BE2C (cell line): ENCODE measurements at regions not wholly inside any gene's neighbourhood (a gene's known extent, or its start where the extent isn't known, plus 50 kb on each side); places are given as distances from the start of the nearest gene placed in this dataset.

ENCODE experiments used
- DNase-seq: peaks from one replicate; pipeline ENCODE4 v3.0.0-alpha.2; 2020
- H3K27me3 ChIP-seq: fragments of 250-450 bp; sonication (Bioruptor Pico); 2 replicates; pipeline ENCODE4 v1.5.1; 2020; ENCODE audit warnings: mild to moderate bottlenecking
- H3K36me3 ChIP-seq: fragments of 250-450 bp; sonication (Bioruptor Pico); 2 replicates; pipeline ENCODE4 v1.5.1; 2020; ENCODE audit warnings: mild to moderate bottlenecking
- H3K4me1 ChIP-seq: fragments of 250-450 bp; sonication (Bioruptor Pico); 2 replicates; pipeline ENCODE4 v1.5.1; 2020
- H3K4me3 ChIP-seq: 2 replicates; pipeline ENCODE4 v1.5.1; 2011; ENCODE audit warnings: low read depth, low read length
- H3K9me3 ChIP-seq: fragments of 250-450 bp; sonication (Bioruptor Pico); 2 replicates; pipeline ENCODE4 v1.5.1; 2020
- CTCF ChIP-seq: IDR thresholded peaks from 2 replicates; pipeline ENCODE4 v1.5.1; 2012; ENCODE audit warnings: mild to moderate bottlenecking, low read depth, low read length

- no peaks in the 10 kb centered on the region for H3K36me3 ChIP-seq
- no peak for TF ChIP-seq CTCF
- no peaks in the 10 kb centered on the region for H3K4me1 ChIP-seq
- H3K9me3 ChIP-seq, result no peaks in the 10 kb centered on the region
- no peak for DNase-seq
- H3K4me3 ChIP-seq, result no peak overlapping the region
- no peaks in the 10 kb centered on the region for H3K27me3 ChIP-seq
Observed at GRCh38 chr2:122233372-122233771, 477.9 kb downstream of the TSN start.

- no peak for DNase-seq
- no peaks in the 10 kb centered on the region for H3K9me3 ChIP-seq
- no peaks in the 10 kb centered on the region for H3K4me1 ChIP-seq
- no peaks in the 10 kb centered on the region for H3K36me3 ChIP-seq
- no peak overlapping the region for H3K4me3 ChIP-seq
- no peak for TF ChIP-seq CTCF
- no peaks in the 10 kb centered on the region for H3K27me3 ChIP-seq
Observed at GRCh38 chr2:122236152-122236874, 480.9 kb downstream of the TSN start.

- DNase-seq, result no peak
- Histone ChIP-seq H3K9me3 (no peaks in the 10 kb centered on the region), H3K36me3 (no peaks in the 10 kb centered on the region), H3K27me3 (no peaks in the 10 kb centered on the region), H3K4me3 (no peak overlapping the region), H3K4me1 (no peaks in the 10 kb centered on the region)
- no peak for TF ChIP-seq CTCF
Observed at GRCh38 chr2:122236925-122237324, 481.5 kb downstream of the TSN start.

- Histone ChIP-seq H3K4me3 (no peak overlapping the region), H3K9me3 (no peaks in the 10 kb centered on the region), H3K4me1 (no peaks in the 10 kb centered on the region), H3K36me3 (no peaks in the 10 kb centered on the region), H3K27me3 (no peaks in the 10 kb centered on the region)
- DNase-seq, result no peak
- no peak for TF ChIP-seq CTCF
Observed at GRCh38 chr2:122237450-122237849, 482.0 kb downstream of the TSN start.

GRCh38 chr2:122238006-122238559 lies 482.6 kb downstream of the TSN start:
- DNase-seq, result no peak
- Histone ChIP-seq H3K27me3 (no peaks in the 10 kb centered on the region), H3K9me3 (no peaks in the 10 kb centered on the region), H3K4me1 (no peaks in the 10 kb centered on the region), H3K36me3 (no peaks in the 10 kb centered on the region), H3K4me3 (no peak overlapping the region)
- no peak for TF ChIP-seq CTCF

- no peak overlapping the region for H3K4me3 ChIP-seq
- no peak for DNase-seq
- TF ChIP-seq CTCF, result no peak
- H3K27me3 ChIP-seq, result no peaks in the 10 kb centered on the region
- no peaks in the 10 kb centered on the region for H3K4me1 ChIP-seq
- H3K9me3 ChIP-seq, result no peaks in the 10 kb centered on the region
- no peaks in the 10 kb centered on the region for H3K36me3 ChIP-seq
Observed at GRCh38 chr2:122239440-122239839, 484.0 kb downstream of the TSN start.
